HCT116 (cell line): ENCODE measurements at regions not wholly inside any gene's neighbourhood (a gene's known extent, or its start where the extent isn't known, plus 50 kb on each side); places are given as distances from the start of the nearest gene placed in this dataset.

Experiments used
- ATAC-seq: fragments of 200-7000 bp; cut with Tn5 transposase; 2 replicates; pipeline ENCODE4 v1.9.1; 2020; ENCODE audit warnings: mild to moderate bottlenecking, moderate library complexity
- BruUV-seq: library from RNA; stranded (reverse); fragments of 400-500 nt; replicated peaks from 2 replicates; lab custom pipeline; 2021; lab: Mats Ljungman, UMichigan
- CTCF ChIA-PET: fragments of 300-600 bp; sonication (Branson Sonifier 250); formaldehyde crosslinking; loops from one replicate; lab custom pipeline; 2021; ENCODE audit warnings: antibody characterized with exemption; lab: Charles Lee
- POLR2A ChIA-PET: fragments of 300-600, 350-600 bp; sonication (Branson Sonifier 250); formaldehyde crosslinking; loops from one replicate; lab custom pipeline; 2021; ENCODE audit warnings: antibody characterized with exemption; lab: Charles Lee
- RAD21 ChIA-PET, 2 experiments: fragments of 300-600 bp; sonication (Branson Sonifier 250); formaldehyde crosslinking; loops; one replicate each; lab custom pipeline; 2023; ENCODE audit warnings: low total read pairs in 2 of 2; ENCODE audit not compliant: uncharacterized antibody in 2 of 2, unreplicated experiment in 2 of 2, low non-redundant PET in 1 of 2; lab: Charles Lee
- DNase-seq: peaks from one replicate; pipeline ENCODE4 v3.0.0-alpha.2; 2010; ENCODE audit warnings: low read depth, low spot score
- H2AFZ ChIP-seq: fragments of 200-600 bp; shearing (Covaris generic), sonication (generic); 2 replicates; pipeline ENCODE4 v1.6.1; 2017; ENCODE audit warnings: low read depth, mixed run types, mixed read lengths, antibody characterized with exemption, low read length; ENCODE audit not compliant: poor library complexity, severe bottlenecking
- H3K27ac ChIP-seq: 2 replicates; pipeline ENCODE4 v1.5.1; 2012; ENCODE audit warnings: low read depth, low read length
- H3K27me3 ChIP-seq: fragments of 200-600 bp; sonication (generic); 2 replicates; pipeline ENCODE4 v1.6.1; 2016; ENCODE audit warnings: mixed run types, low read length, mixed read lengths; ENCODE audit not compliant: insufficient read depth
- H3K36me3 ChIP-seq, 2 experiments: fragments of 200-500 bp in 1 of 2; fragments of 200-600 bp in 1 of 2; sonication (Bioruptor generic) in 1 of 2; sonication (generic) in 1 of 2; 2 replicates each; pipeline versions ENCODE4 v1.5.1 to v1.6.1; 2014 to 2016; ENCODE audit warnings: low read length in 2 of 2, inconsistent platforms in 1 of 2, mixed read lengths in 1 of 2, mixed run types in 1 of 2; ENCODE audit not compliant: insufficient read depth in 2 of 2, control insufficient read depth in 1 of 2
- H3K4me1 ChIP-seq, 2 experiments: fragments of 200-600 bp in 1 of 2; sonication (generic) in 1 of 2; 2 replicates each; pipeline versions ENCODE4 v1.5.1 to v1.6.1; 2012 to 2017; ENCODE audit warnings: low read length in 2 of 2, inconsistent platforms in 1 of 2, mild to moderate bottlenecking in 1 of 2, mixed read lengths in 1 of 2, mixed run types in 1 of 2, moderate library complexity in 1 of 2; ENCODE audit not compliant: insufficient read depth in 2 of 2, control insufficient read depth in 1 of 2
- H3K4me2 ChIP-seq: fragments of 200-600 bp; sonication (generic); 2 replicates; pipeline ENCODE4 v1.6.1; 2017; ENCODE audit warnings: mixed run types, low read length, mixed read lengths
- H3K4me3 ChIP-seq, 2 experiments: fragments of 200-600 bp in 1 of 2; sonication (generic) in 1 of 2; replicated peaks in 1 of 2; 2 replicates each; pipeline ENCODE4 v1.5.1; 2011 to 2016; ENCODE audit warnings: low read length in 2 of 2, control low read depth in 1 of 2, low read depth in 1 of 2, mild to moderate bottlenecking in 1 of 2, mixed read lengths in 1 of 2, mixed run types in 1 of 2
- H3K79me2 ChIP-seq: fragments of 200-600 bp; sonication (generic); 2 replicates; pipeline ENCODE4 v1.6.1; 2017; ENCODE audit warnings: mild to moderate bottlenecking, mixed run types, low read length, moderate library complexity, mixed read lengths; ENCODE audit not compliant: insufficient read depth
- H3K9ac ChIP-seq: fragments of 200-600 bp; sonication (generic); 2 replicates; pipeline ENCODE4 v1.6.1; 2016; ENCODE audit warnings: low read length, mixed read lengths
- H3K9me2 ChIP-seq: fragments of 200-600 bp; sonication (generic), shearing (Covaris generic); 2 replicates; pipeline ENCODE4 v1.6.1; 2017; ENCODE audit warnings: mixed run types, mild to moderate bottlenecking, moderate library complexity; ENCODE audit not compliant: insufficient read depth
- H3K9me3 ChIP-seq, 2 experiments: fragments of 200-500 bp in 1 of 2; fragments of 200-600 bp in 1 of 2; sonication (Bioruptor generic) in 1 of 2; sonication (generic) in 1 of 2; 2 replicates each; pipeline ENCODE4 v1.6.1; 2014 to 2017; ENCODE audit warnings: low read length in 2 of 2, mixed read lengths in 2 of 2, inconsistent platforms in 1 of 2, low read depth in 1 of 2, mild to moderate bottlenecking in 1 of 2, mixed run types in 1 of 2, moderate library complexity in 1 of 2; ENCODE audit not compliant: control insufficient read depth in 1 of 2, insufficient read depth in 1 of 2
- H4K20me1 ChIP-seq: fragments of 200-600 bp; sonication (generic), shearing (Covaris generic); 2 replicates; pipeline ENCODE4 v1.6.1; 2017; ENCODE audit warnings: mixed run types, mild to moderate bottlenecking, moderate library complexity; ENCODE audit not compliant: insufficient read depth
- CBX3 ChIP-seq: IDR thresholded peaks from 2 replicates; pipeline ENCODE4 v1.6.1; 2012; ENCODE audit warnings: low read depth
- CEBPB ChIP-seq: IDR thresholded peaks from 2 replicates; pipeline ENCODE4 v1.6.1; 2012; ENCODE audit warnings: low read depth
- ELF1 ChIP-seq: IDR thresholded peaks from 2 replicates; pipeline ENCODE4 v1.6.1; 2012; ENCODE audit warnings: low read depth, borderline replicate concordance
- EZH2 ChIP-seq: fragments of 200-600 bp; sonication (generic); IDR thresholded peaks from 2 replicates; pipeline ENCODE4 v1.6.1; 2017; ENCODE audit warnings: antibody characterized with exemption, mixed run types
- FOSL1 ChIP-seq: IDR thresholded peaks from 2 replicates; pipeline ENCODE4 v1.6.1; 2012; ENCODE audit warnings: low read depth
- JUND ChIP-seq: IDR thresholded peaks from 2 replicates; pipeline ENCODE4 v1.6.1; 2012
- POLR2AphosphoS5 ChIP-seq: IDR thresholded peaks from 2 replicates; pipeline ENCODE4 v1.6.1; 2011; ENCODE audit warnings: mild to moderate bottlenecking, low read depth, low read length, moderate library complexity
- RAD21 ChIP-seq: IDR thresholded peaks from 2 replicates; pipeline ENCODE4 v1.6.1; 2012; ENCODE audit warnings: low read depth, mild to moderate bottlenecking
- SP1 ChIP-seq: IDR thresholded peaks from 2 replicates; pipeline ENCODE4 v1.6.1; 2012; ENCODE audit warnings: low read depth
- SRF ChIP-seq: IDR thresholded peaks from 2 replicates; pipeline ENCODE4 v1.6.1; 2012; ENCODE audit warnings: low read depth
- YY1 ChIP-seq: IDR thresholded peaks from 2 replicates; pipeline ENCODE4 v1.6.1; 2011; ENCODE audit warnings: low read length, low read depth, moderate library complexity, mild to moderate bottlenecking; ENCODE audit not compliant: insufficient replicate concordance; ENCODE audit errors: extremely low read depth
- ZFX ChIP-seq: fragments of 450-650 bp; IDR thresholded peaks from 2 replicates; pipeline ENCODE4 v1.6.1; 2017
- ZNF274 ChIP-seq: fragments of 200-500 bp; sonication (Bioruptor generic); IDR thresholded peaks from 2 replicates; pipeline ENCODE4 v1.6.1; 2014; ENCODE audit warnings: mild to moderate bottlenecking, low read depth, low read length, inconsistent platforms
- intact Hi-C: fragments of 100-400 bp; cut with micrococcal nuclease; formaldehyde crosslinking; loops from 2 replicates; pipeline ENCODE4 v1.10.0; 2022
- TF ChIP-seq, protein P1 (sequence below), 3 experiments: fragments of 200-600 bp in 1 of 3; sonication (generic) in 1 of 3; IDR thresholded peaks in 2 of 3; conservative IDR thresholded peaks in 1 of 3; 2 replicates each; pipeline ENCODE4 v1.5.1; 2012 to 2017; ENCODE audit warnings: low read depth in 2 of 3, low read length in 2 of 3, antibody characterized with exemption in 1 of 3, borderline replicate concordance in 1 of 3, control low read depth in 1 of 3, mild to moderate bottlenecking in 1 of 3, mixed read lengths in 1 of 3, mixed run types in 1 of 3, moderate library complexity in 1 of 3; ENCODE audit not compliant: insufficient read depth in 1 of 3
- TF ChIP-seq, protein P2 (sequence below): IDR thresholded peaks from 2 replicates; pipeline ENCODE4 v1.6.1; 2012
- TF ChIP-seq, protein P3 (sequence below): IDR thresholded peaks from 2 replicates; pipeline ENCODE4 v1.6.1; 2011; ENCODE audit warnings: mild to moderate bottlenecking, low read length, moderate library complexity; ENCODE audit not compliant: insufficient replicate concordance; ENCODE audit errors: extremely low read depth

- no TSS peak for BruUV-seq
- Histone ChIP-seq H3K4me3 (no peak overlapping the region), H2AFZ (no peak overlapping the region), H3K9me3 (no peaks in the 10 kb centered on the region), H4K20me1 (no peaks in the 10 kb centered on the region), H3K79me2 (no peaks in the 10 kb centered on the region), H3K9ac (no peak overlapping the region), H3K36me3 (no peaks in the 10 kb centered on the region), H3K4me1 (no peaks in the 10 kb centered on the region), H3K27ac (no peak overlapping the region), H3K4me2 (no peak overlapping the region), H3K27me3 (no peaks in the 10 kb centered on the region), H3K9me2 (no peaks in the 10 kb centered on the region)
- DNase-seq (no peak), ATAC-seq (no peak)
- POLR2A ChIA-PET: no interaction called here
- RAD21 ChIA-PET: no interaction called here
- intact Hi-C loops: no loop called here
- CTCF ChIA-PET: no interaction called here
- TF ChIP-seq EZH2 (no peak), ELF1 (no peak), CEBPB (no peak), YY1 (no peak), SP1 (no peak), JUND (no peak), RAD21 (no peak), POLR2AphosphoS5 (no peak), ZNF274 (no peak), ZFX (no peak), SRF (no peak), CBX3 (no peak), FOSL1 (no peak)
- TF ChIP-seq, protein P1, sequence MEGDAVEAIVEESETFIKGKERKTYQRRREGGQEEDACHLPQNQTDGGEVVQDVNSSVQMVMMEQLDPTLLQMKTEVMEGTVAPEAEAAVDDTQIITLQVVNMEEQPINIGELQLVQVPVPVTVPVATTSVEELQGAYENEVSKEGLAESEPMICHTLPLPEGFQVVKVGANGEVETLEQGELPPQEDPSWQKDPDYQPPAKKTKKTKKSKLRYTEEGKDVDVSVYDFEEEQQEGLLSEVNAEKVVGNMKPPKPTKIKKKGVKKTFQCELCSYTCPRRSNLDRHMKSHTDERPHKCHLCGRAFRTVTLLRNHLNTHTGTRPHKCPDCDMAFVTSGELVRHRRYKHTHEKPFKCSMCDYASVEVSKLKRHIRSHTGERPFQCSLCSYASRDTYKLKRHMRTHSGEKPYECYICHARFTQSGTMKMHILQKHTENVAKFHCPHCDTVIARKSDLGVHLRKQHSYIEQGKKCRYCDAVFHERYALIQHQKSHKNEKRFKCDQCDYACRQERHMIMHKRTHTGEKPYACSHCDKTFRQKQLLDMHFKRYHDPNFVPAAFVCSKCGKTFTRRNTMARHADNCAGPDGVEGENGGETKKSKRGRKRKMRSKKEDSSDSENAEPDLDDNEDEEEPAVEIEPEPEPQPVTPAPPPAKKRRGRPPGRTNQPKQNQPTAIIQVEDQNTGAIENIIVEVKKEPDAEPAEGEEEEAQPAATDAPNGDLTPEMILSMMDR (IDR thresholded peaks at IDR 0.05 in 2 of 3, conservative IDR thresholded peaks at IDR 0.05 in 1 of 3; ENCODE audit: borderline replicate concordance in 1 of 3, insufficient read depth in 1 of 3, low read depth in 2 of 3, low read length in 2 of 3): no peak
- TF ChIP-seq, protein P2, sequence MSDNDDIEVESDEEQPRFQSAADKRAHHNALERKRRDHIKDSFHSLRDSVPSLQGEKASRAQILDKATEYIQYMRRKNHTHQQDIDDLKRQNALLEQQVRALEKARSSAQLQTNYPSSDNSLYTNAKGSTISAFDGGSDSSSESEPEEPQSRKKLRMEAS: no peak
- TF ChIP-seq, protein P3, sequence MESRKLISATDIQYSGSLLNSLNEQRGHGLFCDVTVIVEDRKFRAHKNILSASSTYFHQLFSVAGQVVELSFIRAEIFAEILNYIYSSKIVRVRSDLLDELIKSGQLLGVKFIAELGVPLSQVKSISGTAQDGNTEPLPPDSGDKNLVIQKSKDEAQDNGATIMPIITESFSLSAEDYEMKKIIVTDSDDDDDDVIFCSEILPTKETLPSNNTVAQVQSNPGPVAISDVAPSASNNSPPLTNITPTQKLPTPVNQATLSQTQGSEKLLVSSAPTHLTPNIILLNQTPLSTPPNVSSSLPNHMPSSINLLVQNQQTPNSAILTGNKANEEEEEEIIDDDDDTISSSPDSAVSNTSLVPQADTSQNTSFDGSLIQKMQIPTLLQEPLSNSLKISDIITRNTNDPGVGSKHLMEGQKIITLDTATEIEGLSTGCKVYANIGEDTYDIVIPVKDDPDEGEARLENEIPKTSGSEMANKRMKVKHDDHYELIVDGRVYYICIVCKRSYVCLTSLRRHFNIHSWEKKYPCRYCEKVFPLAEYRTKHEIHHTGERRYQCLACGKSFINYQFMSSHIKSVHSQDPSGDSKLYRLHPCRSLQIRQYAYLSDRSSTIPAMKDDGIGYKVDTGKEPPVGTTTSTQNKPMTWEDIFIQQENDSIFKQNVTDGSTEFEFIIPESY: no peak
These were observed 1348.0 kb upstream of the ATXN8OS start for GRCh38 chr13:68759617-68760016.
